ENCODE measurements at regions not wholly inside any gene's neighbourhood (a gene's known extent, or its start where the extent isn't known, plus 50 kb on each side); places are given as distances from the start of the nearest gene placed in this dataset.
A peak's percentile ranks its signal among the peaks of the same experiment; 100 is the strongest.

DNA sequence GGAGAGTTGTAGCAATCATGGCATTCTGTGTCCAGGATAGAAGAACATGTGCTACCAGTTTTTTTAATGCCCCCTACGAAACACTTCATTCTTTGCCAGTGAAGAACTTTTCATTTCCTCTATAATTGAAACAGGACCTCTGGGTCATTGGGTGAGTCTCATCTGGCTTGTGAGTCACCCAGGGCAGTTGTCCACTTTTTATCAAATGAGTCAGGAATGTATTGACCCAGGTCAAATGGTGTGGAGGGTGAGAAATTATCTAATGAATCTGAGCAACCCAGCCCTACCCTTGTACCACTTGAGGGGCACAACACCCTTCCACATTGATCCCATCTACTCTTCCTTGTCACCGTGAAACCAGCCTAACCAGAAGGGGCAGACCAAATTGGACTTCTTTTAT, 417.3 kb upstream of the PROX1 start:
- Histone ChIP-seq H3K4me3 (no peak overlapping the region), H3K27ac (no peak overlapping the region), H3K9me3 (no peaks in the 10 kb centered on the region), H3K36me3 (no peaks in the 10 kb centered on the region), H3K4me1 (no peaks in the 10 kb centered on the region), H3K27me3 (no peaks in the 10 kb centered on the region)
- WGBS, 2 donors: 40 to 41% methylated on average over 2 of the region's 2 CpGs
- DNase-seq (no peak), ATAC-seq (ENCODE audit: low FRiP score in 2 of 2) (peak in 1 of 2 donors; percentile 67)
- TF ChIP-seq EP300 (IDR thresholded peaks at IDR 0.05) (no peak), POLR2A (IDR thresholded peaks at IDR 0.05) (no peak), POLR2AphosphoS5 (IDR thresholded peaks at IDR 0.05) (no peak)
- TF ChIP-seq, protein P1, sequence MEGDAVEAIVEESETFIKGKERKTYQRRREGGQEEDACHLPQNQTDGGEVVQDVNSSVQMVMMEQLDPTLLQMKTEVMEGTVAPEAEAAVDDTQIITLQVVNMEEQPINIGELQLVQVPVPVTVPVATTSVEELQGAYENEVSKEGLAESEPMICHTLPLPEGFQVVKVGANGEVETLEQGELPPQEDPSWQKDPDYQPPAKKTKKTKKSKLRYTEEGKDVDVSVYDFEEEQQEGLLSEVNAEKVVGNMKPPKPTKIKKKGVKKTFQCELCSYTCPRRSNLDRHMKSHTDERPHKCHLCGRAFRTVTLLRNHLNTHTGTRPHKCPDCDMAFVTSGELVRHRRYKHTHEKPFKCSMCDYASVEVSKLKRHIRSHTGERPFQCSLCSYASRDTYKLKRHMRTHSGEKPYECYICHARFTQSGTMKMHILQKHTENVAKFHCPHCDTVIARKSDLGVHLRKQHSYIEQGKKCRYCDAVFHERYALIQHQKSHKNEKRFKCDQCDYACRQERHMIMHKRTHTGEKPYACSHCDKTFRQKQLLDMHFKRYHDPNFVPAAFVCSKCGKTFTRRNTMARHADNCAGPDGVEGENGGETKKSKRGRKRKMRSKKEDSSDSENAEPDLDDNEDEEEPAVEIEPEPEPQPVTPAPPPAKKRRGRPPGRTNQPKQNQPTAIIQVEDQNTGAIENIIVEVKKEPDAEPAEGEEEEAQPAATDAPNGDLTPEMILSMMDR (IDR thresholded peaks at IDR 0.05): no peak

DNA sequence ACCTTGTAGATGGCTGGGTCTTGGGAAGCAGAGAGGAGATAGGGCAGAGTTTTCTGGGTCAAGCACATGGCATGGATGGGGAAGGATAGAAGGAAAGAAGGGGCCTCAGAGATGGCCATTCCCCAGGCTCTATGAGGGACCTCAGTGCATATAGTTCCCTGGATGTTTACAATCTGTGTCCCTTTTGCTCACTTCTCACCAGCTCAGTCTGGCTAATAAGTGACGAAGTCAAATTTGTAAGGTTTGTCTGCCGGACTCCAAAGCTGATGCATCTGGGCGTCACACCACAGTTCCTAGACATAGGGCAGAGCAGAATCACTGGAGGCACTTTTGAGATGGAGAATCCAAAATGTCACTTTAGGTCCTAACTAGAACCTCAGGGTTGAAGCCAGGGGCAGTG, 416.4 kb upstream of the PROX1 start:
- no peak for DNase-seq
- WGBS, 2 donors: 97 to 100% methylated on average over 3 of the region's 3 CpGs
- H3K9me3 ChIP-seq: no peaks in the 10 kb centered on the region
- no peak overlapping the region for H3K27ac ChIP-seq
- no peaks in the 10 kb centered on the region for H3K27me3 ChIP-seq
- TF ChIP-seq POLR2AphosphoS5 (IDR thresholded peaks at IDR 0.05): no peak
- no peak for TF ChIP-seq POLR2A (IDR thresholded peaks at IDR 0.05)
- TF ChIP-seq, protein P1 (IDR thresholded peaks at IDR 0.05): no peak
- TF ChIP-seq EP300 (IDR thresholded peaks at IDR 0.05): no peak
- no peak overlapping the region for H3K4me3 ChIP-seq
- ATAC-seq (ENCODE audit: low FRiP score in 2 of 2): no peak
- H3K36me3 ChIP-seq: no peaks in the 10 kb centered on the region
- H3K4me1 ChIP-seq: no peaks in the 10 kb centered on the region

DNA sequence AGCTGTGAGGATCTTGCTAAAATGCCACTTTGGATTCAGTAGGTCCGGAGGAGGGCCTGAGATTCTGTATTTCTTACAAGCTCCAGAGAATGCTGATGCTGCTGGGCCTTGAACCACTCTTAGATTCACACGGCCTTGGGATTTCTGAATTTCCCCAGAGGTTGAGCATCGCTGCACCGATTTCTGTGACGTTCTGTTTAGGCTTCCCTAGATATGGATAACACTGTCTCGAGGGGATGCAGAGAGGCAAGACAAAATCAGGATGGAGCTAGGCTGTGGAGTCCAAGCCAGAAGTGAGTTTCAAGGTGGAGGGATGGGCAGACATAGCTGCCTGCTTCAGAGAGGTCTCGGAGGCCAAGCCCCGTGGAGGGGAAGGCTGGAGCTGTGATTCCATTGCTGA, 415.9 kb upstream of the PROX1 start:
- ATAC-seq (ENCODE audit: low FRiP score in 2 of 2) (no peak), DNase-seq (no peak)
- no peak overlapping the region for H3K4me3 ChIP-seq
- H3K27me3 ChIP-seq: no peaks in the 10 kb centered on the region
- no peaks in the 10 kb centered on the region for H3K9me3 ChIP-seq
- H3K36me3 ChIP-seq: no peaks in the 10 kb centered on the region
- no peaks in the 10 kb centered on the region for H3K4me1 ChIP-seq
- no peak overlapping the region for H3K27ac ChIP-seq
- WGBS, 2 donors: 86 to 90% methylated on average over 6 to 8 of the region's 8 CpGs
- TF ChIP-seq POLR2A (IDR thresholded peaks at IDR 0.05) (no peak), EP300 (IDR thresholded peaks at IDR 0.05) (no peak), POLR2AphosphoS5 (IDR thresholded peaks at IDR 0.05) (no peak)
- TF ChIP-seq, protein P1 (IDR thresholded peaks at IDR 0.05): no peak

DNA sequence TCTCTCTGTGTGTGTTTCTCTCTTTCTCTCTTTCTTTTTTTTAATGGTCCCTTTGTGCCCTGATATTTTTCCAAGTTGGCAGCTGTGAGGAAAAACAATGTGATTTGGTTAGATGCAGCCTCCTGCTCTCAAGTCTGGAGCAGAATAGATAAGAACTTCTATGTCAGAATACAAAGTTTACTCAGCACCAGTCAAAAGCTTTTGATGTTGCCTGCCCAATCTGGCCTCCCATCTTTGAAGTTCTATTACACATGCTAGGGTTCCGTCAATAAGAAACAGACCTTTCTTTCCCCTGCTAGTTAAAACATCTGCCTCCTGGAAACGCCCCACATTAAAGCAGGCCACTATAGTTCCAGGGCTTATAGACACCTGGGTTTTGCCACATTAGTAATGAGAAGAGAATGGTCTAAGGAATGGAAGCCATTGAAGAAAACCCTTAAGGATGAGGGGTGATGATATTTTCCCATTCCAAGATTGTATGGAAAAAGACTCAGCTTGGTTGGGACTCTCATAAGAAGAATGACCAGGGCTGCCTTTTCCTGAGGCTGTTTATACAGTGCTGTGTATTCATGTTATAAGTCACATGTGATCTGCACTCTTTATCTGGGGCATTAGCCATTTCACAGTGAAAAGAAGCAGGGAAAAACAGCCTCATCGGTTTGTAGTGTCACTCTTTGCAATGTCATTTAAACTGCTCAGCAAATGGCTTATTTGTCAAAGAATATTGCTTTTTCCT, 414.7 kb upstream of the PROX1 start:
- DNase-seq (no peak), ATAC-seq (ENCODE audit: low FRiP score in 2 of 2) (no peak)
- TF ChIP-seq POLR2AphosphoS5 (IDR thresholded peaks at IDR 0.05) (no peak), POLR2A (IDR thresholded peaks at IDR 0.05) (no peak), EP300 (IDR thresholded peaks at IDR 0.05) (no peak)
- TF ChIP-seq, protein P1 (IDR thresholded peaks at IDR 0.05): no peak
- no peaks in the 10 kb centered on the region for H3K4me1 ChIP-seq
- H3K9me3 ChIP-seq: no peaks in the 10 kb centered on the region
- WGBS, 2 donors: 38 to 51% methylated on average over 3 of the region's 3 CpGs
- no peak overlapping the region for H3K27ac ChIP-seq
- H3K4me3 ChIP-seq: no peak overlapping the region
- H3K27me3 ChIP-seq: no peaks in the 10 kb centered on the region
- H3K36me3 ChIP-seq: no peaks in the 10 kb centered on the region

DNA sequence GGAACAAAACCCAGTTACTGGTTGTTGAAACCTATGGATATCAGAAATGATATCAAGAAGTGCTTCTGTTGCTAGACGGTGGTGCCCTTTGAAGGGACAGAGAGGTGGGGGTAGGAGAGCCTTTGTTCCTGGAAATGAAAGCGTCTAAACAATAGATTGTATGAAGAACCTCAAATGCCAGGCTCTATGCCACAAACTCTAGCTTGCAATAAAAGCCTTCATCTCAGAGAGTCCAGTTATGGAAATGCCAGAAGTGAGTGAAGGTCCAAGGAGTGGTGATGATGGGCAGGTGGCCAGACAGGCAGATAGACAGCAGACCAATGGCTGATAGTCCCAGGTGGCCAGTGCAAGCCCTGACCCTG, 414.1 kb upstream of the PROX1 start:
- H3K27ac ChIP-seq: no peak overlapping the region
- no peaks in the 10 kb centered on the region for H3K9me3 ChIP-seq
- no peaks in the 10 kb centered on the region for H3K36me3 ChIP-seq
- TF ChIP-seq POLR2A (IDR thresholded peaks at IDR 0.05) (no peak), EP300 (IDR thresholded peaks at IDR 0.05) (no peak), POLR2AphosphoS5 (IDR thresholded peaks at IDR 0.05) (no peak)
- H3K27me3 ChIP-seq: no peaks in the 10 kb centered on the region
- ATAC-seq (ENCODE audit: low FRiP score in 2 of 2): no peak
- 68 to 74% methylated on average over 2 of the region's 2 CpGs for WGBS, 2 donors
- H3K4me1 ChIP-seq: no peaks in the 10 kb centered on the region
- DNase-seq: no peak
- no peak overlapping the region for H3K4me3 ChIP-seq
